Esophagus muscularis mucosa (tissue), 4 donors: ENCODE measurements at regions not wholly inside any gene's neighbourhood (a gene's known extent, or its start where the extent isn't known, plus 50 kb on each side); places are given as distances from the start of the nearest gene placed in this dataset.

ENCODE experiments used
- DNase-seq: peaks from one replicate; pipeline ENCODE4 v3.0.0-alpha.2; 2017; ENCODE audit errors: extremely low spot score
- H3K27ac ChIP-seq, 4 donors: fragments of 200-600 bp; sonication (generic); replicated peaks in 1 of 4; 1 replicate in 3 of 4; 2 replicates in 1 of 4; pipeline ENCODE4 v1.5.1; 2016 to 2019; ENCODE audit warnings: mild to moderate bottlenecking in 1 of 4
- H3K27me3 ChIP-seq, 4 donors: fragments of 200-600 bp; sonication (generic); one replicate each; pipeline versions ENCODE4 v1.5.1 to v1.6.0; 2016 to 2019
- H3K36me3 ChIP-seq, 4 donors: fragments of 200-600 bp; sonication (generic); one replicate each; pipeline ENCODE4 v1.5.1; 2016 to 2019
- H3K4me1 ChIP-seq, 4 donors: fragments of 200-600 bp; sonication (generic); one replicate each; pipeline ENCODE4 v1.5.1; 2016 to 2019
- H3K4me3 ChIP-seq, 4 donors: fragments of 200-600 bp; sonication (generic); 1 replicate in 2 of 4; 2 replicates in 2 of 4; pipeline ENCODE4 v1.5.1; 2016 to 2019; ENCODE audit warnings: mild to moderate bottlenecking in 4 of 4, moderate library complexity in 1 of 4
- H3K9me3 ChIP-seq, 4 donors: fragments of 200-600 bp; sonication (generic); 1 replicate in 3 of 4; 2 replicates in 1 of 4; pipeline ENCODE4 v1.5.1; 2016 to 2019
- EP300 ChIP-seq: sonication (generic); formaldehyde crosslinking; IDR thresholded peaks from one replicate; pipeline ENCODE4 v1.6.1; 2017; ENCODE audit warnings: antibody characterized with exemption
- POLR2A ChIP-seq: fragments of 450-650 bp; IDR thresholded peaks from one replicate; pipeline ENCODE4 v1.6.1; 2017; ENCODE audit warnings: antibody characterized with exemption, moderate library complexity, mild to moderate bottlenecking, low read depth
- POLR2AphosphoS5 ChIP-seq, 2 donors: sonication (generic); formaldehyde crosslinking; IDR thresholded peaks; one replicate each; pipeline ENCODE4 v1.6.1; 2017; ENCODE audit warnings: antibody characterized with exemption in 2 of 2
- WGBS: methylation state at CpG from one replicate; pipeline ENCODE4 v1.1.5; 2018; 5-methylcytosine and 5-hydroxymethylcytosine counted together
- intact Hi-C: fragments of 100-400 bp; cut with DNase I; formaldehyde crosslinking; loops from one replicate; pipeline ENCODE4 v1.15.1; 2023
- TF ChIP-seq, protein P1 (sequence below), 3 experiments: fragments of 200-600 bp in 2 of 3; fragments of 450-650 bp in 1 of 3; sonication (generic) in 2 of 3; IDR thresholded peaks; one replicate each; pipeline ENCODE4 v1.5.1; 2017 to 2019; ENCODE audit warnings: antibody characterized with exemption in 3 of 3, mild to moderate bottlenecking in 2 of 3, moderate library complexity in 1 of 3

DNA sequence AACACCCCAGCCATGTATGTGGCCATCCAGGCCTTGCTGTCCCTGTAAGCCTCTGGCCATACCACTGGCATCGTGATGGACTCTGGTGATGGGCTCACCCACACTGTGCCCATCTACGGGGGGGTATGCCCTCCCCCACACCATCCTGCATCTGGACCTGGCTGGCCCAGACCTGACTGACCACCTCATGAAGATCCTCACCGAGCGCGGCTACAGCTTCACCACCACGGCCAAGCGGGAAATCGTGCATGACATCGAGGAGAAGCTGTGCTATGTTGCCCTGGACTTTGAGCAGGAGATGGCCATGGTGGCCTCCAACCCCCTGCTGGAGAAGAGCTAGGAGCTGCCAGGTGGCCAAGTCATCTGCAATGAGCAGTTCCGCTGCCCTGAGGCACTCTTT is 80.4 kb upstream of the ZCCHC2 start:
- H3K9me3 ChIP-seq: no peaks in the 10 kb centered on the region
- H3K36me3 ChIP-seq: no peaks in the 10 kb centered on the region
- H3K4me3 ChIP-seq: no peak overlapping the region
- TF ChIP-seq, protein P1, sequence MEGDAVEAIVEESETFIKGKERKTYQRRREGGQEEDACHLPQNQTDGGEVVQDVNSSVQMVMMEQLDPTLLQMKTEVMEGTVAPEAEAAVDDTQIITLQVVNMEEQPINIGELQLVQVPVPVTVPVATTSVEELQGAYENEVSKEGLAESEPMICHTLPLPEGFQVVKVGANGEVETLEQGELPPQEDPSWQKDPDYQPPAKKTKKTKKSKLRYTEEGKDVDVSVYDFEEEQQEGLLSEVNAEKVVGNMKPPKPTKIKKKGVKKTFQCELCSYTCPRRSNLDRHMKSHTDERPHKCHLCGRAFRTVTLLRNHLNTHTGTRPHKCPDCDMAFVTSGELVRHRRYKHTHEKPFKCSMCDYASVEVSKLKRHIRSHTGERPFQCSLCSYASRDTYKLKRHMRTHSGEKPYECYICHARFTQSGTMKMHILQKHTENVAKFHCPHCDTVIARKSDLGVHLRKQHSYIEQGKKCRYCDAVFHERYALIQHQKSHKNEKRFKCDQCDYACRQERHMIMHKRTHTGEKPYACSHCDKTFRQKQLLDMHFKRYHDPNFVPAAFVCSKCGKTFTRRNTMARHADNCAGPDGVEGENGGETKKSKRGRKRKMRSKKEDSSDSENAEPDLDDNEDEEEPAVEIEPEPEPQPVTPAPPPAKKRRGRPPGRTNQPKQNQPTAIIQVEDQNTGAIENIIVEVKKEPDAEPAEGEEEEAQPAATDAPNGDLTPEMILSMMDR (IDR thresholded peaks at IDR 0.05): no peak
- TF ChIP-seq EP300 (no peak), POLR2AphosphoS5 (IDR thresholded peaks at IDR 0.05) (no peak), POLR2A (no peak)
- H3K4me1 ChIP-seq: peaks cover 10 to 14% (median 11%) of the 10 kb centered on the region in 4 donors
- H3K27ac ChIP-seq: no peak overlapping the region
- intact Hi-C loops: no loop called here
- WGBS: 90% methylated on average over 9 of the region's 10 CpGs
- no peak for DNase-seq
- no peaks in the 10 kb centered on the region for H3K27me3 ChIP-seq

GRCh38 chr18:62445386-62445917 is 77.4 kb upstream of the ZCCHC2 start:
- peaks cover 0 to 5% (median 0%) of the 10 kb centered on the region in 4 donors for H3K9me3 ChIP-seq
- WGBS: 87% methylated on average over 4 of the region's 4 CpGs
- no peak overlapping the region for H3K4me3 ChIP-seq
- intact Hi-C loops: no loop called here
- no peak for TF ChIP-seq EP300
- TF ChIP-seq POLR2AphosphoS5 (IDR thresholded peaks at IDR 0.05): no peak
- TF ChIP-seq POLR2A: no peak
- TF ChIP-seq, protein P1 (IDR thresholded peaks at IDR 0.05): no peak
- peaks cover 0 to 4% (median under 1%) of the 10 kb centered on the region in 4 donors for H3K4me1 ChIP-seq
- no peak for DNase-seq
- no peak overlapping the region for H3K27ac ChIP-seq
- H3K27me3 ChIP-seq: no peaks in the 10 kb centered on the region
- no peaks in the 10 kb centered on the region for H3K36me3 ChIP-seq

- WGBS: 79% methylated on average over 2 of the region's 2 CpGs
- Histone ChIP-seq H3K9me3 (peaks cover 0 to 5% (median 0%) of the 10 kb centered on the region in 4 donors), H3K4me3 (no peak overlapping the region), H3K27me3 (no peaks in the 10 kb centered on the region), H3K4me1 (peaks cover 0 to 14% (median 8%) of the 10 kb centered on the region in 4 donors), H3K27ac (no peak overlapping the region), H3K36me3 (no peaks in the 10 kb centered on the region)
- intact Hi-C loops: no loop called here
- no peak for DNase-seq
- TF ChIP-seq POLR2A (no peak), EP300 (no peak), POLR2AphosphoS5 (IDR thresholded peaks at IDR 0.05) (no peak)
- TF ChIP-seq, protein P1 (IDR thresholded peaks at IDR 0.05): no peak
Measured at GRCh38 chr18:62446511-62446910, 76.3 kb upstream of the ZCCHC2 start.

GRCh38 chr18:62447652-62448051 is 75.2 kb upstream of the ZCCHC2 start:
- H3K36me3 ChIP-seq: no peaks in the 10 kb centered on the region
- TF ChIP-seq, protein P1 (IDR thresholded peaks at IDR 0.05): no peak
- TF ChIP-seq POLR2A (no peak), EP300 (no peak), POLR2AphosphoS5 (IDR thresholded peaks at IDR 0.05) (no peak)
- no peaks in the 10 kb centered on the region for H3K27me3 ChIP-seq
- no peak overlapping the region for H3K27ac ChIP-seq
- H3K4me3 ChIP-seq: no peak overlapping the region
- H3K9me3 ChIP-seq: peaks cover 0 to 5% (median 0%) of the 10 kb centered on the region in 4 donors
- WGBS: 100% methylated on average over 1 of the region's 2 CpGs
- peak; percentile 83 for DNase-seq
- intact Hi-C loops: no loop called here
- H3K4me1 ChIP-seq: peaks cover 0 to 15% (median 8%) of the 10 kb centered on the region in 4 donors

GRCh38 chr18:62448426-62448825 is 74.4 kb upstream of the ZCCHC2 start:
- TF ChIP-seq POLR2AphosphoS5 (IDR thresholded peaks at IDR 0.05) (no peak), EP300 (no peak), POLR2A (no peak)
- TF ChIP-seq, protein P1 (IDR thresholded peaks at IDR 0.05): no peak
- Histone ChIP-seq H3K27ac (no peak overlapping the region), H3K27me3 (no peaks in the 10 kb centered on the region), H3K4me3 (no peak overlapping the region), H3K4me1 (peaks cover 0 to 15% (median 8%) of the 10 kb centered on the region in 4 donors), H3K9me3 (peaks cover 0 to 5% (median 0%) of the 10 kb centered on the region in 4 donors), H3K36me3 (no peaks in the 10 kb centered on the region)
- intact Hi-C loops: no loop called here
- peak; percentile 74 for DNase-seq
- WGBS: 69% methylated on average over 6 of the region's 6 CpGs
